Activated T-cell treated with anti-CD3 and anti-CD28 coated beads, Interleukin-2, amount 50 U/mL, for 72 hours (primary cell): ENCODE measurements at regions not wholly inside any gene's neighbourhood (a gene's known extent, or its start where the extent isn't known, plus 50 kb on each side); places are given as distances from the start of the nearest gene placed in this dataset.

ENCODE experiments used
- ATAC-seq, 2 donors: fragments of 150-1000 bp; cut with Tn5 transposase; replicated peaks in 1 of 2; 2 replicates each; pipeline ENCODE4 v1.10.0; 2021; ENCODE audit warnings: moderate library complexity in 2 of 2, mild to moderate bottlenecking in 1 of 2
- DNase-seq, 2 donors: peaks; one replicate each; pipeline ENCODE4 v3.0.0; 2021 to 2022; ENCODE audit warnings: mixed read lengths in 1 of 2
- H3K27ac Mint-ChIP-seq: one replicate; pipeline ENCODE4 v1.8.0; 2022; ENCODE audit warnings: mild to moderate bottlenecking, moderate library complexity, mixed read lengths
- H3K27me3 Mint-ChIP-seq: one replicate; pipeline ENCODE4 v1.8.0; 2022; ENCODE audit warnings: low read depth, mixed read lengths
- H3K36me3 Mint-ChIP-seq, 2 donors: one replicate each; pipeline ENCODE4 v1.8.0; 2022; ENCODE audit warnings: mixed read lengths in 2 of 2, mild to moderate bottlenecking in 1 of 2; ENCODE audit not compliant: insufficient read depth in 2 of 2
- H3K4me1 Mint-ChIP-seq: one replicate; pipeline ENCODE4 v1.8.0; 2022; ENCODE audit warnings: low read depth, mixed read lengths
- H3K4me3 Mint-ChIP-seq, 2 donors: one replicate each; pipeline ENCODE4 v1.8.0; 2022; ENCODE audit warnings: mild to moderate bottlenecking in 2 of 2, mixed read lengths in 2 of 2, moderate library complexity in 2 of 2
- H3K9me3 Mint-ChIP-seq, 2 donors: one replicate each; pipeline ENCODE4 v1.8.0; 2022; ENCODE audit warnings: mixed read lengths in 2 of 2

DNA sequence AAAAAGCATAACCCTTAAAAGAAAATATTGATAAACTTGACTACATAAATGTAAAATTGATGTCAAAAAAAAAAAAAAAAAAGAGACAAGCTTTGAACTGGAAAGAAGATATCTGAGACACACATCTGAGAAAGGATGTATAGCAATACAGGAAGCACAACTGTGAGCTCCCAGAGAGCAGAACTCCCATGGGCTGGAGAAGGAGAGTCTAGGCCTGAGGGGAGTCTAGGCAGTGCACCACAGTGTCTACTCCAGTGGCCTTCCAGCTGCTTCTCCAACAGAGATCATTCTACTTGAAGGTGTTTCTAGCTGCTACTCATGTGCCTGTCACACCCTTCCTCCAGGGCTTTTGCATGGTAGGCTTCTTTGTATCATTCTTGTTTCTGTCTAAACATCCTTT, 54.2 kb upstream of the SYT9 start:
- Mint-ChIP-seq H3K4me3 (no peak overlapping the region), H3K9me3 (no peaks in the 10 kb centered on the region), H3K36me3 (no peaks in the 10 kb centered on the region), H3K27me3 (no peaks in the 10 kb centered on the region), H3K27ac (no peak overlapping the region), H3K4me1 (no peaks in the 10 kb centered on the region)
- ATAC-seq: no peak
- DNase-seq: no peak
